Gastrocnemius medialis (tissue), 4 donors: ENCODE measurements at regions not wholly inside any gene's neighbourhood (a gene's known extent, or its start where the extent isn't known, plus 50 kb on each side); places are given as distances from the start of the nearest gene placed in this dataset.

Experiments used
- ATAC-seq, 2 donors: fragments of 150-250 bp; one replicate each; pipeline ENCODE4 v1.9.1; 2016
- DNase-seq, 2 donors: peaks; one replicate each; pipeline ENCODE4 v3.0.0-alpha.2; 2019
- H3K27ac ChIP-seq, 4 donors: fragments of 200-600 bp; sonication (generic); 1 replicate in 1 of 4; 2 replicates in 3 of 4; pipeline ENCODE4 v1.5.1; 2016 to 2018; ENCODE audit warnings: mild to moderate bottlenecking in 2 of 4, moderate library complexity in 1 of 4
- H3K27me3 ChIP-seq, 3 donors: fragments of 200-600 bp; sonication (generic) in 2 of 3; 1 replicate in 1 of 3; 2 replicates in 2 of 3; pipeline versions ENCODE4 v1.5.1 to v1.6.0; 2016 to 2019; ENCODE audit warnings: mild to moderate bottlenecking in 1 of 3, moderate library complexity in 1 of 3
- H3K36me3 ChIP-seq, 2 donors: fragments of 200-600 bp; sonication (generic) in 1 of 2; one replicate each; pipeline ENCODE4 v1.5.1; 2017 to 2018
- H3K4me1 ChIP-seq, 2 donors: fragments of 200-600 bp; sonication (generic) in 1 of 2; one replicate each; pipeline ENCODE4 v1.5.1; 2016 to 2017; ENCODE audit warnings: mild to moderate bottlenecking in 2 of 2
- H3K4me3 ChIP-seq, 4 donors: fragments of 200-600 bp; sonication (generic) in 3 of 4; 1 replicate in 1 of 4; 2 replicates in 3 of 4; pipeline ENCODE4 v1.5.1; 2016 to 2019; ENCODE audit warnings: mild to moderate bottlenecking in 2 of 4
- H3K9me3 ChIP-seq, 3 donors: fragments of 200-600 bp; sonication (generic) in 2 of 3; 1 replicate in 1 of 3; 2 replicates in 2 of 3; pipeline ENCODE4 v1.5.1; 2016 to 2019
- CTCF ChIP-seq, 5 experiments: fragments of 450-650 bp in 3 of 5; fragments of 200-600 bp in 2 of 5; sonication (generic) in 2 of 5; IDR thresholded peaks in 4 of 5; conservative IDR thresholded peaks in 1 of 5; 1 replicate in 4 of 5; 2 replicates in 1 of 5; pipeline ENCODE4 v1.5.1; 2016 to 2019; ENCODE audit warnings: antibody characterized with exemption in 5 of 5, mild to moderate bottlenecking in 3 of 5, moderate library complexity in 3 of 5
- POLR2A ChIP-seq, 2 donors: fragments of 450-650 bp; IDR thresholded peaks; one replicate each; pipeline ENCODE4 v1.6.1; 2017; ENCODE audit warnings: antibody characterized with exemption in 2 of 2, mild to moderate bottlenecking in 2 of 2, moderate library complexity in 2 of 2
- in situ Hi-C, 4 donors: fragments of 200-750 bp; cut with MboI; loops; one replicate each; pipeline versions ENCODE4 v1.15.0 to v1.8.0; 2017; ENCODE audit warnings: low sequenced_read_pairs in 4 of 4
- intact Hi-C: fragments of 100-400 bp; cut with DNase I; formaldehyde crosslinking; loops from one replicate; pipeline ENCODE4 v1.15.1; 2023; ENCODE audit warnings: low total_unique reads

DNA sequence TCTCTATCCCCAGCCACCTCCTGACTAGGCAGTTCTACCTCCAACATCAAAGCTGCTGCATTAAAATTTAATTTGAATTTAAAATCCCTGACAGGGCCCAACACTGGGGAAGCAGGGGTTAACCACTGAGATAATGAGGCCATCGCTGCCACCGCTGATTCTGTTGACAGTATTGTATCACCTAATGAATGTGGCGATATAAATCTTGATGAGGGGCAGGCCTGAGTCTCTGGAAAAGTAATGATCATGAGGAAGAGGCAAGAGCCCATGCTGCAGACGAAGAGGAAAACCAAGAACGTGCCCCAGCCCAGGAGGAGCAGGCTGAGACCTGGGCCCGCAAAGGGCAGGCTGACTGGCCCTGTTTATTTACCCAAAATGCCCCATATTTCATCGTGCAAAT is 251.4 kb upstream of the ZFHX3 start:
- H3K4me3 ChIP-seq, result no peak overlapping the region
- no peaks in the 10 kb centered on the region for H3K27me3 ChIP-seq
- no peaks in the 10 kb centered on the region for H3K4me1 ChIP-seq
- ATAC-seq (no peak), DNase-seq (no peak)
- intact Hi-C loops, result no loop called here
- H3K27ac ChIP-seq, result no peak overlapping the region
- in situ Hi-C loops, result no loop called here
- TF ChIP-seq POLR2A (IDR thresholded peaks at IDR 0.05), result no peak
- TF ChIP-seq CTCF (IDR thresholded peaks at IDR 0.05 in 4 of 5, conservative IDR thresholded peaks at IDR 0.05 in 1 of 5), result no peak
- no peaks in the 10 kb centered on the region for H3K9me3 ChIP-seq
- H3K36me3 ChIP-seq, result no peaks in the 10 kb centered on the region

GRCh38 chr16:73298562-73298961 is 250.6 kb upstream of the ZFHX3 start:
- TF ChIP-seq CTCF (IDR thresholded peaks at IDR 0.05 in 4 of 5, conservative IDR thresholded peaks at IDR 0.05 in 1 of 5) (no peak), POLR2A (IDR thresholded peaks at IDR 0.05) (no peak)
- Histone ChIP-seq H3K4me3 (no peak overlapping the region), H3K27me3 (no peaks in the 10 kb centered on the region), H3K36me3 (no peaks in the 10 kb centered on the region), H3K4me1 (no peaks in the 10 kb centered on the region), H3K9me3 (no peaks in the 10 kb centered on the region), H3K27ac (no peak overlapping the region)
- intact Hi-C loops, result no loop called here
- DNase-seq, result no peak
- no peak for ATAC-seq
- in situ Hi-C loops, result no loop called here

- in situ Hi-C loops (no loop called here), intact Hi-C loops (no loop called here)
- no peaks in the 10 kb centered on the region for H3K4me1 ChIP-seq
- no peak for ATAC-seq
- no peak overlapping the region for H3K4me3 ChIP-seq
- H3K27ac ChIP-seq, result no peak overlapping the region
- no peak for DNase-seq
- H3K36me3 ChIP-seq, result no peaks in the 10 kb centered on the region
- TF ChIP-seq CTCF (IDR thresholded peaks at IDR 0.05 in 4 of 5, conservative IDR thresholded peaks at IDR 0.05 in 1 of 5) (no peak), POLR2A (IDR thresholded peaks at IDR 0.05) (no peak)
- no peaks in the 10 kb centered on the region for H3K9me3 ChIP-seq
- peaks cover 3 to 9% (median 7%) of the 10 kb centered on the region in 3 donors for H3K27me3 ChIP-seq
Measured at GRCh38 chr16:73290258-73290657, 242.3 kb upstream of the ZFHX3 start.

GRCh38 chr16:73289232-73289631 is 241.3 kb upstream of the ZFHX3 start:
- peaks cover 3 to 9% (median 7%) of the 10 kb centered on the region in 3 donors for H3K27me3 ChIP-seq
- H3K4me3 ChIP-seq, result no peak overlapping the region
- H3K4me1 ChIP-seq, result no peaks in the 10 kb centered on the region
- no peaks in the 10 kb centered on the region for H3K9me3 ChIP-seq
- H3K36me3 ChIP-seq, result no peaks in the 10 kb centered on the region
- DNase-seq (no peak), ATAC-seq (no peak)
- no peak overlapping the region for H3K27ac ChIP-seq
- TF ChIP-seq POLR2A (IDR thresholded peaks at IDR 0.05), result no peak
- TF ChIP-seq CTCF (IDR thresholded peaks at IDR 0.05 in 4 of 5, conservative IDR thresholded peaks at IDR 0.05 in 1 of 5), result no peak
- intact Hi-C loops (no loop called here), in situ Hi-C loops (no loop called here)

GRCh38 chr16:73288520-73288919 is 240.6 kb upstream of the ZFHX3 start:
- intact Hi-C loops (no loop called here), in situ Hi-C loops (no loop called here)
- no peaks in the 10 kb centered on the region for H3K4me1 ChIP-seq
- TF ChIP-seq CTCF (IDR thresholded peaks at IDR 0.05 in 4 of 5, conservative IDR thresholded peaks at IDR 0.05 in 1 of 5), result no peak
- TF ChIP-seq POLR2A (IDR thresholded peaks at IDR 0.05), result no peak
- no peak overlapping the region for H3K4me3 ChIP-seq
- H3K27ac ChIP-seq, result no peak overlapping the region
- peaks cover 3 to 9% (median 7%) of the 10 kb centered on the region in 3 donors for H3K27me3 ChIP-seq
- no peak for DNase-seq
- ATAC-seq, result no peak
- H3K9me3 ChIP-seq, result no peaks in the 10 kb centered on the region
- H3K36me3 ChIP-seq, result no peaks in the 10 kb centered on the region
